Thoracic aorta (tissue), 2 donors: ENCODE measurements at regions not wholly inside any gene's neighbourhood (a gene's known extent, or its start where the extent isn't known, plus 50 kb on each side); places are given as distances from the start of the nearest gene placed in this dataset.

Experiments
- ATAC-seq: fragments of 150-250 bp; one replicate; pipeline ENCODE4 v1.8.0; 2017; ENCODE audit warnings: low read depth; ENCODE audit not compliant: insufficient number of reproducible peaks, low FRiP score
- DNase-seq: peaks from one replicate; pipeline ENCODE4 v3.0.0-alpha.2; 2020; ENCODE audit warnings: low spot score
- H3K27ac ChIP-seq, 2 donors: fragments of 200-600 bp; sonication (generic); 1 replicate in 1 of 2; 2 replicates in 1 of 2; pipeline ENCODE4 v1.5.1; 2016; ENCODE audit warnings: mild to moderate bottlenecking in 2 of 2, moderate library complexity in 2 of 2
- H3K27me3 ChIP-seq: fragments of 200-600 bp; sonication (generic); replicated peaks from 2 replicates; pipeline ENCODE4 v1.6.0; 2016; ENCODE audit warnings: mild to moderate bottlenecking; ENCODE audit not compliant: insufficient read depth
- H3K36me3 ChIP-seq: fragments of 200-600 bp; sonication (generic); one replicate; pipeline ENCODE4 v1.5.1; 2016
- H3K4me1 ChIP-seq, 2 donors: fragments of 200-600 bp; sonication (generic); 1 replicate in 1 of 2; 2 replicates in 1 of 2; pipeline versions ENCODE4 v1.5.1 to v1.6.0; 2016; ENCODE audit warnings: low read depth in 2 of 2, mild to moderate bottlenecking in 1 of 2; ENCODE audit not compliant: control insufficient read depth in 1 of 2
- H3K4me3 ChIP-seq: fragments of 200-600 bp; sonication (generic); 2 replicates; pipeline ENCODE4 v1.5.1; 2016; ENCODE audit warnings: mild to moderate bottlenecking
- H3K9me3 ChIP-seq: fragments of 200-600 bp; sonication (generic); 2 replicates; pipeline ENCODE4 v1.5.1; 2016
- CTCF ChIP-seq: fragments of 200-600 bp; sonication (generic); IDR thresholded peaks from one replicate; pipeline ENCODE4 v1.5.1; 2019; ENCODE audit warnings: antibody characterized with exemption

- Histone ChIP-seq H3K4me3 (no peak overlapping the region), H3K27me3 (no peaks in the 10 kb centered on the region), H3K4me1 (no peaks in the 10 kb centered on the region), H3K36me3 (no peaks in the 10 kb centered on the region), H3K9me3 (no peaks in the 10 kb centered on the region), H3K27ac (no peak overlapping the region)
- ATAC-seq (no peak), DNase-seq (no peak)
- no peak for TF ChIP-seq CTCF
Measured at GRCh38 chrX:8033175-8033574, 106.0 kb upstream of the PNPLA4 start.

- H3K27ac ChIP-seq, result no peak overlapping the region
- H3K9me3 ChIP-seq, result no peaks in the 10 kb centered on the region
- no peak for DNase-seq
- H3K36me3 ChIP-seq, result no peaks in the 10 kb centered on the region
- no peak for TF ChIP-seq CTCF
- no peak for ATAC-seq
- H3K4me1 ChIP-seq, result no peaks in the 10 kb centered on the region
- no peak overlapping the region for H3K4me3 ChIP-seq
- H3K27me3 ChIP-seq, result no peaks in the 10 kb centered on the region
Measured at GRCh38 chrX:8030361-8030760, 103.1 kb upstream of the PNPLA4 start.

- no peak for DNase-seq
- H3K4me1 ChIP-seq, result no peaks in the 10 kb centered on the region
- TF ChIP-seq CTCF, result no peak
Measured at GRCh38 chrX:8027827-8028226, 100.6 kb upstream of the PNPLA4 start.

GRCh38 chrX:8025705-8026104 is 98.5 kb upstream of the PNPLA4 start:
- Histone ChIP-seq H3K9me3 (no peaks in the 10 kb centered on the region), H3K4me3 (no peak overlapping the region), H3K27me3 (no peaks in the 10 kb centered on the region), H3K4me1 (no peaks in the 10 kb centered on the region), H3K27ac (no peak overlapping the region), H3K36me3 (no peaks in the 10 kb centered on the region)
- ATAC-seq (no peak), DNase-seq (no peak)
- TF ChIP-seq CTCF, result no peak

More at GRCh38 chrX:8027827-8028226, 100.6 kb upstream of the PNPLA4 start:
- no peak overlapping the region for H3K27ac ChIP-seq
- H3K9me3 ChIP-seq, result no peaks in the 10 kb centered on the region
- H3K27me3 ChIP-seq, result no peaks in the 10 kb centered on the region
- no peak overlapping the region for H3K4me3 ChIP-seq
- H3K36me3 ChIP-seq, result no peaks in the 10 kb centered on the region
- ATAC-seq, result no peak

- Histone ChIP-seq H3K4me1 (no peaks in the 10 kb centered on the region), H3K27ac (no peak overlapping the region), H3K4me3 (no peak overlapping the region), H3K27me3 (no peaks in the 10 kb centered on the region), H3K36me3 (no peaks in the 10 kb centered on the region), H3K9me3 (no peaks in the 10 kb centered on the region)
- ATAC-seq (no peak), DNase-seq (no peak)
- TF ChIP-seq CTCF, result no peak
Measured at GRCh38 chrX:8018934-8019333, 91.7 kb upstream of the PNPLA4 start.
